Activated CD8-positive, alpha-beta T cell treated with anti-CD3 and anti-CD28 coated beads, Interleukin-2, amount 10 ng/mL, durations not matched to agents 7 days and 5 days (primary cell): ENCODE measurements at regions not wholly inside any gene's neighbourhood (a gene's known extent, or its start where the extent isn't known, plus 50 kb on each side); places are given as distances from the start of the nearest gene placed in this dataset.

Source experiments
- ATAC-seq: fragments of 150-1000 bp; cut with Tn5 transposase; one replicate; pipeline ENCODE4 v1.10.0; 2021; ENCODE audit warnings: moderate library complexity
- CTCF ChIA-PET: fragments of 350-600 bp; sonication (Branson Sonifier 250); formaldehyde crosslinking; loops from one replicate; lab custom pipeline; 2021; ENCODE audit warnings: antibody characterized with exemption; lab: Charles Lee
- POLR2A ChIA-PET: fragments of 350-600 bp; sonication (Branson Sonifier 250); formaldehyde crosslinking; loops from one replicate; lab custom pipeline; 2021; ENCODE audit warnings: antibody characterized with exemption; lab: Charles Lee
- DNase-seq: peaks from one replicate; pipeline ENCODE4 v3.0.0-alpha.2; 2020
- H3K27ac Mint-ChIP-seq: one replicate; pipeline ENCODE4 v1.8.0; 2021; ENCODE audit warnings: mild to moderate bottlenecking, mixed read lengths
- H3K27me3 Mint-ChIP-seq: one replicate; pipeline ENCODE4 v1.8.0; 2021; ENCODE audit warnings: low read depth, mixed read lengths
- H3K36me3 Mint-ChIP-seq: one replicate; pipeline ENCODE4 v1.8.0; 2021; ENCODE audit warnings: low read depth, mixed read lengths
- H3K4me1 Mint-ChIP-seq: one replicate; pipeline ENCODE4 v1.8.0; 2021; ENCODE audit warnings: low read depth, mixed read lengths
- H3K4me3 Mint-ChIP-seq: one replicate; pipeline ENCODE4 v1.8.0; 2021; ENCODE audit warnings: mild to moderate bottlenecking, mixed read lengths
- H3K9me3 Mint-ChIP-seq: one replicate; pipeline ENCODE4 v1.8.0; 2022; ENCODE audit warnings: mixed read lengths; ENCODE audit not compliant: insufficient read depth

- POLR2A ChIA-PET = no interaction called here
- no peaks in the 10 kb centered on the region for H3K9me3 Mint-ChIP-seq
- CTCF ChIA-PET = no interaction called here
Observed at GRCh38 chr19:32131005-32131404, 214.4 kb upstream of the ZNF507 start.

GRCh38 chr19:32138416-32138815 lies 207.0 kb upstream of the ZNF507 start:
- no peaks in the 10 kb centered on the region for H3K27me3 Mint-ChIP-seq
- H3K36me3 Mint-ChIP-seq = no peaks in the 10 kb centered on the region
- no peak overlapping the region for H3K27ac Mint-ChIP-seq
- ChIA-PET POLR2A (no interaction called here), CTCF (no interaction called here)
- no peak overlapping the region for H3K4me3 Mint-ChIP-seq
- no peaks in the 10 kb centered on the region for H3K9me3 Mint-ChIP-seq
- ATAC-seq (no peak), DNase-seq (no peak)
- H3K4me1 Mint-ChIP-seq = no peaks in the 10 kb centered on the region

More at GRCh38 chr19:32131005-32131404, 214.4 kb upstream of the ZNF507 start:
- ATAC-seq (no peak), DNase-seq (no peak)
- H3K27me3 Mint-ChIP-seq = no peaks in the 10 kb centered on the region
- H3K27ac Mint-ChIP-seq = no peak overlapping the region
- H3K4me1 Mint-ChIP-seq = no peaks in the 10 kb centered on the region
- no peak overlapping the region for H3K4me3 Mint-ChIP-seq
- no peaks in the 10 kb centered on the region for H3K36me3 Mint-ChIP-seq

- no peaks in the 10 kb centered on the region for H3K4me1 Mint-ChIP-seq
- DNase-seq = no peak
- ChIA-PET POLR2A (no interaction called here), CTCF (no interaction called here)
- ATAC-seq = no peak
- no peak overlapping the region for H3K4me3 Mint-ChIP-seq
- peaks cover 11% of the 10 kb centered on the region for H3K9me3 Mint-ChIP-seq
- H3K27ac Mint-ChIP-seq = no peak overlapping the region
- H3K36me3 Mint-ChIP-seq = no peaks in the 10 kb centered on the region
- H3K27me3 Mint-ChIP-seq = no peaks in the 10 kb centered on the region
Observed at GRCh38 chr19:32141840-32142511, 203.4 kb upstream of the ZNF507 start.

- DNase-seq = no peak
- POLR2A ChIA-PET = no interaction called here
- H3K27me3 Mint-ChIP-seq = no peaks in the 10 kb centered on the region
- CTCF ChIA-PET = no interaction called here
- H3K27ac Mint-ChIP-seq = no peak overlapping the region
- H3K36me3 Mint-ChIP-seq = no peaks in the 10 kb centered on the region
- no peaks in the 10 kb centered on the region for H3K4me1 Mint-ChIP-seq
- H3K9me3 Mint-ChIP-seq = peaks cover 24% of the 10 kb centered on the region
- no peak for ATAC-seq
- H3K4me3 Mint-ChIP-seq = no peak overlapping the region
Observed at GRCh38 chr19:32146664-32147063, 198.7 kb upstream of the ZNF507 start.

- DNase-seq (no peak), ATAC-seq (no peak)
- Mint-ChIP-seq H3K27me3 (no peaks in the 10 kb centered on the region), H3K4me1 (no peaks in the 10 kb centered on the region), H3K4me3 (no peak overlapping the region), H3K27ac (no peak overlapping the region), H3K9me3 (peaks cover 19% of the 10 kb centered on the region), H3K36me3 (no peaks in the 10 kb centered on the region)
- ChIA-PET POLR2A (no interaction called here), CTCF (no interaction called here)
Observed at GRCh38 chr19:32150605-32151004, 194.8 kb upstream of the ZNF507 start.

GRCh38 chr19:32154418-32154817 lies 191.0 kb upstream of the ZNF507 start:
- Mint-ChIP-seq H3K36me3 (no peaks in the 10 kb centered on the region), H3K4me1 (no peaks in the 10 kb centered on the region), H3K27me3 (no peaks in the 10 kb centered on the region), H3K9me3 (peaks cover 5% of the 10 kb centered on the region), H3K27ac (no peak overlapping the region), H3K4me3 (no peak overlapping the region)
- CTCF ChIA-PET = no interaction called here
- POLR2A ChIA-PET = no interaction called here
- no peak for DNase-seq
- ATAC-seq = no peak

GRCh38 chr19:32164384-32164992 lies 180.9 kb upstream of the ZNF507 start:
- ChIA-PET POLR2A (no interaction called here), CTCF (no interaction called here)
- no peak overlapping the region for H3K4me3 Mint-ChIP-seq
- H3K4me1 Mint-ChIP-seq = no peaks in the 10 kb centered on the region
- no peaks in the 10 kb centered on the region for H3K9me3 Mint-ChIP-seq
- no peaks in the 10 kb centered on the region for H3K27me3 Mint-ChIP-seq
- DNase-seq (no peak), ATAC-seq (no peak)
- H3K27ac Mint-ChIP-seq = no peak overlapping the region
- no peaks in the 10 kb centered on the region for H3K36me3 Mint-ChIP-seq

- DNase-seq = no peak
- Mint-ChIP-seq H3K4me3 (no peak overlapping the region), H3K4me1 (no peaks in the 10 kb centered on the region), H3K27ac (no peak overlapping the region), H3K27me3 (no peaks in the 10 kb centered on the region), H3K9me3 (no peaks in the 10 kb centered on the region), H3K36me3 (no peaks in the 10 kb centered on the region)
- CTCF ChIA-PET = no interaction called here
- POLR2A ChIA-PET = no interaction called here
- no peak for ATAC-seq
Observed at GRCh38 chr19:32165141-32165540, 180.3 kb upstream of the ZNF507 start.

GRCh38 chr19:32165750-32166149 lies 179.7 kb upstream of the ZNF507 start:
- ChIA-PET POLR2A (no interaction called here), CTCF (no interaction called here)
- Mint-ChIP-seq H3K27me3 (no peaks in the 10 kb centered on the region), H3K4me1 (no peaks in the 10 kb centered on the region), H3K9me3 (no peaks in the 10 kb centered on the region), H3K4me3 (no peak overlapping the region), H3K36me3 (no peaks in the 10 kb centered on the region), H3K27ac (no peak overlapping the region)
- DNase-seq (no peak), ATAC-seq (no peak)

GRCh38 chr19:32166238-32166637 lies 179.2 kb upstream of the ZNF507 start:
- Mint-ChIP-seq H3K36me3 (no peaks in the 10 kb centered on the region), H3K27ac (no peak overlapping the region), H3K27me3 (no peaks in the 10 kb centered on the region), H3K4me3 (no peak overlapping the region), H3K4me1 (no peaks in the 10 kb centered on the region), H3K9me3 (no peaks in the 10 kb centered on the region)
- ChIA-PET CTCF (no interaction called here), POLR2A (no interaction called here)
- DNase-seq = no peak
- ATAC-seq = no peak

- Mint-ChIP-seq H3K27me3 (no peaks in the 10 kb centered on the region), H3K36me3 (no peaks in the 10 kb centered on the region), H3K4me1 (no peaks in the 10 kb centered on the region), H3K4me3 (no peak overlapping the region), H3K27ac (no peak overlapping the region), H3K9me3 (no peaks in the 10 kb centered on the region)
- POLR2A ChIA-PET = no interaction called here
- CTCF ChIA-PET = no interaction called here
- no peak for ATAC-seq
- no peak for DNase-seq
Observed at GRCh38 chr19:32168111-32168510, 177.3 kb upstream of the ZNF507 start.

- CTCF ChIA-PET = no interaction called here
- no peak overlapping the region for H3K27ac Mint-ChIP-seq
- POLR2A ChIA-PET = no interaction called here
- H3K4me1 Mint-ChIP-seq = no peaks in the 10 kb centered on the region
- H3K9me3 Mint-ChIP-seq = no peaks in the 10 kb centered on the region
- no peak overlapping the region for H3K4me3 Mint-ChIP-seq
- no peaks in the 10 kb centered on the region for H3K27me3 Mint-ChIP-seq
- H3K36me3 Mint-ChIP-seq = no peaks in the 10 kb centered on the region
- ATAC-seq (no peak), DNase-seq (no peak)
Observed at GRCh38 chr19:32168606-32169005, 176.8 kb upstream of the ZNF507 start.

- no peak overlapping the region for H3K4me3 Mint-ChIP-seq
- no peak for ATAC-seq
- H3K27ac Mint-ChIP-seq = no peak overlapping the region
- H3K4me1 Mint-ChIP-seq = no peaks in the 10 kb centered on the region
- CTCF ChIA-PET = no interaction called here
- no peak for DNase-seq
- H3K27me3 Mint-ChIP-seq = no peaks in the 10 kb centered on the region
- H3K36me3 Mint-ChIP-seq = no peaks in the 10 kb centered on the region
- POLR2A ChIA-PET = no interaction called here
- no peaks in the 10 kb centered on the region for H3K9me3 Mint-ChIP-seq
Observed at GRCh38 chr19:32171719-32172151, 173.7 kb upstream of the ZNF507 start.
